SK-N-MC (cell line): ENCODE measurements at regions not wholly inside any gene's neighbourhood (a gene's known extent, or its start where the extent isn't known, plus 50 kb on each side); places are given as distances from the start of the nearest gene placed in this dataset.

Experiments
- EZH2 ChIP-seq: fragments of 200-600 bp; sonication (generic); IDR thresholded peaks from one replicate; pipeline ENCODE4 v1.6.1; 2017; ENCODE audit warnings: antibody characterized with exemption
- POLR2AphosphoS5 ChIP-seq: IDR thresholded peaks from 2 replicates; pipeline ENCODE4 v1.6.1; 2012; ENCODE audit warnings: mild to moderate bottlenecking, low read depth, low read length, borderline replicate concordance

- TF ChIP-seq EZH2 (no peak), POLR2AphosphoS5 (no peak)
Observed at GRCh38 chr12:38385486-38385885, 68.9 kb downstream of the ALG10B start.
